Thymus (tissue), 11 donors: ENCODE measurements at regions not wholly inside any gene's neighbourhood (a gene's known extent, or its start where the extent isn't known, plus 50 kb on each side); places are given as distances from the start of the nearest gene placed in this dataset.

Experiments
- DNase-seq, 9 donors: peaks; one replicate each; pipeline ENCODE4 v3.0.0-alpha.2; 2013; ENCODE audit warnings: low spot score in 9 of 9, low read depth in 6 of 9, missing footprints in 1 of 9
- H3K27ac ChIP-seq, 2 donors: one replicate each; pipeline ENCODE4 v1.5.1; 2013; ENCODE audit warnings: control low read depth in 1 of 2, low read depth in 1 of 2, low read length in 1 of 2, mild to moderate bottlenecking in 1 of 2, moderate library complexity in 1 of 2
- H3K27me3 ChIP-seq, 2 donors: one replicate each; pipeline ENCODE4 v1.5.1; 2013; ENCODE audit warnings: low read length in 1 of 2; ENCODE audit not compliant: control insufficient read depth in 2 of 2, insufficient read depth in 1 of 2
- H3K36me3 ChIP-seq, 2 donors: one replicate each; pipeline ENCODE4 v1.5.1; 2013; ENCODE audit warnings: low read length in 1 of 2, mild to moderate bottlenecking in 1 of 2, moderate library complexity in 1 of 2; ENCODE audit not compliant: control insufficient read depth in 2 of 2, insufficient read depth in 2 of 2
- H3K4me1 ChIP-seq, 2 donors: one replicate each; pipeline ENCODE4 v1.5.1; 2013; ENCODE audit warnings: low read length in 2 of 2; ENCODE audit not compliant: control insufficient read depth in 2 of 2, insufficient read depth in 2 of 2
- H3K4me3 ChIP-seq, 2 donors: one replicate each; pipeline ENCODE4 v1.5.1; 2013; ENCODE audit warnings: low read length in 2 of 2, control low read depth in 1 of 2, mild to moderate bottlenecking in 1 of 2
- H3K9me3 ChIP-seq, 2 donors: one replicate each; pipeline ENCODE4 v1.5.1; 2013; ENCODE audit warnings: low read length in 1 of 2, mild to moderate bottlenecking in 1 of 2; ENCODE audit not compliant: control insufficient read depth in 2 of 2, insufficient read depth in 1 of 2
- WGBS: extraction: QIAGEN DNeasy Blood & Tissue Kit; methylation state at CpG from one replicate; pipeline ENCODE4 v1.1.7; 2013; 5-methylcytosine and 5-hydroxymethylcytosine counted together
- donor health status: healthy.

GRCh38 chr7:156115582-156115981, 303.3 kb upstream of the SHH start:
- no peak overlapping the region for H3K4me3 ChIP-seq
- no peak overlapping the region for H3K27ac ChIP-seq
- DNase-seq, result no peak
- H3K9me3 ChIP-seq, result no peaks in the 10 kb centered on the region
- H3K4me1 ChIP-seq, result no peaks in the 10 kb centered on the region
- WGBS, result 89% methylated on average over 9 of the region's 9 CpGs
- H3K27me3 ChIP-seq, result peaks cover 0 to 4% of the 10 kb centered on the region in 2 donors
- no peaks in the 10 kb centered on the region for H3K36me3 ChIP-seq

GRCh38 chr7:156113731-156114130, 301.5 kb upstream of the SHH start:
- 75% methylated on average over 7 of the region's 7 CpGs for WGBS
- Histone ChIP-seq H3K4me3 (no peak overlapping the region), H3K36me3 (no peaks in the 10 kb centered on the region), H3K4me1 (no peaks in the 10 kb centered on the region), H3K27me3 (peaks cover 0 to 4% of the 10 kb centered on the region in 2 donors), H3K9me3 (no peaks in the 10 kb centered on the region), H3K27ac (no peak overlapping the region)
- DNase-seq, result no peak

GRCh38 chr7:156109988-156110387, 297.7 kb upstream of the SHH start:
- 94% methylated on average over 2 of the region's 2 CpGs for WGBS
- no peak for DNase-seq

GRCh38 chr7:156109076-156109475, 296.8 kb upstream of the SHH start:
- Histone ChIP-seq H3K4me3 (no peak overlapping the region), H3K27ac (no peak overlapping the region), H3K27me3 (peaks cover under 1 to 14% of the 10 kb centered on the region in 2 donors), H3K36me3 (no peaks in the 10 kb centered on the region), H3K4me1 (no peaks in the 10 kb centered on the region), H3K9me3 (no peaks in the 10 kb centered on the region)
- WGBS, result 98% methylated on average over 8 of the region's 8 CpGs
- no peak for DNase-seq

More at GRCh38 chr7:156109988-156110387, 297.7 kb upstream of the SHH start:
- no peaks in the 10 kb centered on the region for H3K4me1 ChIP-seq
- peaks cover 0 to 8% of the 10 kb centered on the region in 2 donors for H3K27me3 ChIP-seq
- H3K9me3 ChIP-seq, result no peaks in the 10 kb centered on the region
- H3K4me3 ChIP-seq, result no peak overlapping the region
- H3K27ac ChIP-seq, result no peak overlapping the region
- no peaks in the 10 kb centered on the region for H3K36me3 ChIP-seq

GRCh38 chr7:156107957-156108356, 295.7 kb upstream of the SHH start:
- Histone ChIP-seq H3K4me1 (no peaks in the 10 kb centered on the region), H3K4me3 (no peak overlapping the region), H3K36me3 (no peaks in the 10 kb centered on the region), H3K9me3 (no peaks in the 10 kb centered on the region), H3K27me3 (peaks cover 4 to 12% of the 10 kb centered on the region in 2 donors), H3K27ac (no peak overlapping the region)
- WGBS, result 96% methylated on average over 17 of the region's 17 CpGs
- DNase-seq, result no peak

- no peaks in the 10 kb centered on the region for H3K36me3 ChIP-seq
- H3K9me3 ChIP-seq, result no peaks in the 10 kb centered on the region
- H3K27ac ChIP-seq, result no peak overlapping the region
- no peaks in the 10 kb centered on the region for H3K4me1 ChIP-seq
- H3K27me3 ChIP-seq, result peaks cover 4 to 12% of the 10 kb centered on the region in 2 donors
- no peak for DNase-seq
- no peak overlapping the region for H3K4me3 ChIP-seq
- 85% methylated on average over 9 of the region's 9 CpGs for WGBS
Measured at GRCh38 chr7:156106107-156106426, 293.8 kb upstream of the SHH start.

GRCh38 chr7:156105337-156106106, 293.3 kb upstream of the SHH start:
- no peaks in the 10 kb centered on the region for H3K36me3 ChIP-seq
- no peak overlapping the region for H3K27ac ChIP-seq
- no peak for DNase-seq
- no peaks in the 10 kb centered on the region for H3K9me3 ChIP-seq
- H3K4me1 ChIP-seq, result no peaks in the 10 kb centered on the region
- H3K4me3 ChIP-seq, result no peak overlapping the region
- peaks cover 4 to 12% of the 10 kb centered on the region in 2 donors for H3K27me3 ChIP-seq
- 90% methylated on average over 34 of the region's 34 CpGs for WGBS

- Histone ChIP-seq H3K4me1 (no peaks in the 10 kb centered on the region), H3K4me3 (no peak overlapping the region), H3K27ac (no peak overlapping the region), H3K27me3 (peaks cover 4 to 14% of the 10 kb centered on the region in 2 donors), H3K36me3 (no peaks in the 10 kb centered on the region), H3K9me3 (no peaks in the 10 kb centered on the region)
- DNase-seq, result no peak
- 93% methylated on average over 39 of the region's 39 CpGs for WGBS
Measured at GRCh38 chr7:156104501-156105336, 292.5 kb upstream of the SHH start.

GRCh38 chr7:156102267-156102666, 290.0 kb upstream of the SHH start:
- WGBS, result 100% methylated on average over 1 of the region's 1 CpG
- H3K36me3 ChIP-seq, result no peaks in the 10 kb centered on the region
- H3K4me1 ChIP-seq, result peaks cover 4 to 7% of the 10 kb centered on the region in 2 donors
- no peak for DNase-seq
- no peaks in the 10 kb centered on the region for H3K9me3 ChIP-seq
- H3K4me3 ChIP-seq, result no peak overlapping the region
- no peak overlapping the region for H3K27ac ChIP-seq
- peaks cover 4 to 14% of the 10 kb centered on the region in 2 donors for H3K27me3 ChIP-seq
